ENCODE measurements at regions not wholly inside any gene's neighbourhood (a gene's known extent, or its start where the extent isn't known, plus 50 kb on each side); places are given as distances from the start of the nearest gene placed in this dataset.

GRCh38 chr5:12162863-12163262 lies 258.6 kb upstream of the CTNND2 start:
- TF ChIP-seq CTCF (IDR thresholded peaks at IDR 0.05; ENCODE audit: low read depth, low read length, poor library complexity, severe bottlenecking) (no peak), EZH2phosphoT487 (IDR thresholded peaks at IDR 0.05; ENCODE audit: borderline replicate concordance, low read length) (no peak)

Data from DOHH2 (cell line).